K562 (cell line): ENCODE measurements at regions not wholly inside any gene's neighbourhood (a gene's known extent, or its start where the extent isn't known, plus 50 kb on each side); places are given as distances from the start of the nearest gene placed in this dataset.

Experiments
- ATAC-seq: fragments of 200-7000 bp; cut with Tn5 transposase; 3 replicates; pipeline ENCODE4 v1.9.1; 2020; ENCODE audit warnings: moderate library complexity
- BruUV-seq: library from RNA; stranded (reverse); fragments of 400-500 nt; replicated peaks from 2 replicates; lab custom pipeline; 2021; lab: Mats Ljungman, UMichigan
- CTCF ChIA-PET: fragments of 300-600 bp; formaldehyde crosslinking; extraction: SDS; loops from one replicate; lab custom pipeline; 2021; ENCODE audit warnings: low intra/inter-chr PET ratio; lab: Yijun Ruan, JAX
- POLR2A ChIA-PET: fragments of 300-600, 350-650 bp; sonication (Branson Sonifier 250); formaldehyde crosslinking; extraction: SDS; loops from one replicate; lab custom pipeline; 2021; ENCODE audit warnings: antibody characterized with exemption, inconsistent platforms; lab: Yijun Ruan, JAX
- DNase-seq, 4 experiments: peaks; one replicate each; pipeline versions ENCODE4 v3.0.0 to v3.0.0-alpha.2; 2011 to 2018; ENCODE audit warnings: low spot score in 3 of 4, mixed read lengths in 3 of 4; ENCODE audit errors: extremely low read depth in 1 of 4
- FAIRE-seq: peaks from 2 replicates; lab custom pipeline; 2011; peaks lifted over from hg19 to GRCh38; lab: Jason Lieb, UNC
- H2AFZ ChIP-seq: 2 replicates; pipeline ENCODE4 v1.6.0; 2011; ENCODE audit warnings: low read depth, low read length, control low read depth, inconsistent platforms
- H3K27ac ChIP-seq: fragments of 200-600 bp; 3 replicates; pipeline ENCODE4 v1.8.0; 2011; ENCODE audit warnings: low read depth, mild to moderate bottlenecking, control low read depth, inconsistent platforms, low read length, moderate library complexity, mixed read lengths; ENCODE audit errors: extremely low read depth
- H3K27me3 ChIP-seq, 2 experiments: fragments of 300-600 bp in 1 of 2; 2 replicates in 1 of 2; 3 replicates in 1 of 2; pipeline versions ENCODE4 v1.6.0 to v1.8.0; 2011; ENCODE audit warnings: inconsistent platforms in 2 of 2, low read length in 2 of 2, mild to moderate bottlenecking in 1 of 2, mixed read lengths in 1 of 2, moderate library complexity in 1 of 2; ENCODE audit not compliant: control insufficient read depth in 2 of 2, insufficient read depth in 2 of 2
- H3K36me3 ChIP-seq: fragments of 300-600 bp; 3 replicates; pipeline ENCODE4 v1.8.0; 2011; ENCODE audit warnings: mild to moderate bottlenecking, low read length, inconsistent platforms; ENCODE audit not compliant: control insufficient read depth, insufficient read depth
- H3K4me1 ChIP-seq, 2 experiments: fragments of 200-600 bp in 1 of 2; replicated peaks in 1 of 2; 2 replicates in 1 of 2; 3 replicates in 1 of 2; pipeline versions ENCODE4 v1.5.1 to v1.8.0; 2011; ENCODE audit warnings: inconsistent platforms in 2 of 2, low read length in 2 of 2, mild to moderate bottlenecking in 1 of 2, mixed read lengths in 1 of 2, moderate library complexity in 1 of 2; ENCODE audit not compliant: control insufficient read depth in 2 of 2, insufficient read depth in 2 of 2
- H3K4me2 ChIP-seq: 2 replicates; pipeline ENCODE4 v1.6.1; 2011; ENCODE audit warnings: low read length, control low read depth, inconsistent platforms, mixed read lengths; ENCODE audit not compliant: insufficient read depth
- H3K4me3 ChIP-seq: fragments of 200-600 bp; sonication (generic), shearing (Covaris generic); 2 replicates; pipeline ENCODE4 v1.5.1; 2016; ENCODE audit warnings: control low read depth, inconsistent platforms
- H3K79me2 ChIP-seq: fragments of 200-600 bp; 3 replicates; pipeline ENCODE4 v1.8.0; 2011; ENCODE audit warnings: low read length, inconsistent platforms; ENCODE audit not compliant: control insufficient read depth, insufficient read depth
- H3K9ac ChIP-seq, 2 experiments: 2 replicates each; pipeline versions ENCODE4 v1.6.0 to v1.6.1; 2011; ENCODE audit warnings: low read depth in 2 of 2, low read length in 2 of 2, control low read depth in 1 of 2, inconsistent platforms in 1 of 2, mild to moderate bottlenecking in 1 of 2, mixed read lengths in 1 of 2; ENCODE audit not compliant: insufficient read depth in 1 of 2
- H3K9me1 ChIP-seq: one replicate; pipeline ENCODE4 v1.6.0; 2011; ENCODE audit warnings: inconsistent platforms, mild to moderate bottlenecking, low read length, moderate library complexity; ENCODE audit not compliant: control insufficient read depth, insufficient read depth
- H3K9me3 ChIP-seq: replicated peaks from 2 replicates; pipeline ENCODE4 v1.5.1; 2011; ENCODE audit warnings: low read depth, low read length, inconsistent platforms; ENCODE audit not compliant: control insufficient read depth, insufficient read depth
- H4K20me1 ChIP-seq: replicated peaks from 2 replicates; pipeline ENCODE4 v1.6.1; 2011; ENCODE audit warnings: low read length, inconsistent platforms, mixed read lengths; ENCODE audit not compliant: control insufficient read depth, insufficient read depth
- ATF4 ChIP-seq: fragments of 450-650 bp; formaldehyde crosslinking; IDR thresholded peaks from 2 replicates; pipeline ENCODE4 v1.4.0; 2022; ENCODE audit warnings: mild to moderate bottlenecking, moderate library complexity
- C11orf30 ChIP-seq: fragments of 450-650 bp; IDR thresholded peaks from 2 replicates; pipeline ENCODE4 v1.6.1; 2016; ENCODE audit warnings: low read depth, mild to moderate bottlenecking
- CEBPG ChIP-seq, 3 experiments: fragments of 200-800 bp in 1 of 3; sonication (Bioruptor generic) in 1 of 3; sonication (generic) in 1 of 3; formaldehyde crosslinking in 1 of 3; IDR thresholded peaks in 2 of 3; conservative IDR thresholded peaks in 1 of 3; 2 replicates each; pipeline versions ENCODE4 v1.6.1 to v1.8.0; 2016 to 2022; ENCODE audit warnings: missing compliant biosample characterization in 2 of 3, missing genetic modification characterization in 2 of 3, mild to moderate bottlenecking in 1 of 3, missing genetic modification reagents in 1 of 3
- EP400 ChIP-seq: fragments of 450-650 bp; IDR thresholded peaks from 2 replicates; pipeline ENCODE4 v1.6.1; 2017; ENCODE audit warnings: antibody characterized with exemption, mild to moderate bottlenecking, moderate library complexity
- MAFF ChIP-seq: IDR thresholded peaks from 2 replicates; pipeline ENCODE4 v1.6.1; 2012; ENCODE audit warnings: low read length, improper control_type of control experiment
- MAFG ChIP-seq: fragments of 450-650 bp; conservative IDR thresholded peaks from 2 replicates; pipeline ENCODE4 v1.6.1; 2016; ENCODE audit warnings: missing genetic modification characterization, missing compliant biosample characterization
- MAFK ChIP-seq: IDR thresholded peaks from 2 replicates; pipeline ENCODE4 v1.6.1; 2011; ENCODE audit warnings: low read length, improper control_type of control experiment
- PHF20 ChIP-seq: fragments of 450-650 bp; IDR thresholded peaks from 2 replicates; pipeline ENCODE4 v1.6.1; 2018; ENCODE audit not compliant: partially characterized antibody
- POLR3G ChIP-seq: IDR thresholded peaks from 2 replicates; pipeline ENCODE4 v1.6.1; 2011; ENCODE audit not compliant: insufficient read length, insufficient replicate concordance; ENCODE audit errors: extremely low read depth
- PRMT5 ChIP-seq: sonication (generic); formaldehyde crosslinking; IDR thresholded peaks from 2 replicates; pipeline ENCODE4 v1.5.0; 2020; ENCODE audit warnings: missing genetic modification reagents
- PYGO2 ChIP-seq: fragments of 450-650 bp; IDR thresholded peaks from 2 replicates; pipeline ENCODE4 v1.6.1; 2016; ENCODE audit warnings: mild to moderate bottlenecking, missing genetic modification characterization, moderate library complexity, missing compliant biosample characterization
- RBM25 ChIP-seq: fragments of 200-400 bp; formaldehyde crosslinking; IDR thresholded peaks from 2 replicates; pipeline ENCODE4 v1.6.1; 2018; ENCODE audit warnings: low read length, low read depth, moderate library complexity; ENCODE audit not compliant: severe bottlenecking
- ZFP36 ChIP-seq: fragments of 150-350 bp; IDR thresholded peaks from 2 replicates; pipeline ENCODE4 v1.6.1; 2018; ENCODE audit warnings: low read length, low read depth; ENCODE audit not compliant: partially characterized antibody
- ZNF316 ChIP-seq: fragments of 450-650 bp; IDR thresholded peaks from 2 replicates; pipeline ENCODE4 v1.6.1; 2016
- ZNF507 ChIP-seq: conservative IDR thresholded peaks from 2 replicates; pipeline ENCODE4 v1.6.1; 2017; ENCODE audit warnings: missing genetic modification characterization, missing compliant biosample characterization
- WGBS: fragments of 100-300 bp; shearing (Covaris generic); methylation state at CpG from one replicate; pipeline ENCODE4 v1.1.6; 2016; ENCODE audit warnings: low coverage, mixed read lengths; ENCODE audit not compliant: insufficient coverage; ENCODE audit errors: missing lambda C conversion rate; 5-methylcytosine and 5-hydroxymethylcytosine counted together
- in situ Hi-C: fragments of 300-500 bp; cut with MboI; formaldehyde crosslinking; loops from 4 replicates; pipeline ENCODE4 v1.15.0; 2018; ENCODE audit warnings: inconsistent platforms, mixed read lengths
- intact Hi-C: fragments of 100-400 bp; cut with micrococcal nuclease; formaldehyde crosslinking; loops from 2 replicates; pipeline ENCODE4 v1.14.2; 2022
- TF ChIP-seq, protein P1 (sequence below): fragments of 450-650 bp; IDR thresholded peaks from 2 replicates; pipeline ENCODE4 v1.6.1; 2017; ENCODE audit warnings: mild to moderate bottlenecking, moderate library complexity

DNA sequence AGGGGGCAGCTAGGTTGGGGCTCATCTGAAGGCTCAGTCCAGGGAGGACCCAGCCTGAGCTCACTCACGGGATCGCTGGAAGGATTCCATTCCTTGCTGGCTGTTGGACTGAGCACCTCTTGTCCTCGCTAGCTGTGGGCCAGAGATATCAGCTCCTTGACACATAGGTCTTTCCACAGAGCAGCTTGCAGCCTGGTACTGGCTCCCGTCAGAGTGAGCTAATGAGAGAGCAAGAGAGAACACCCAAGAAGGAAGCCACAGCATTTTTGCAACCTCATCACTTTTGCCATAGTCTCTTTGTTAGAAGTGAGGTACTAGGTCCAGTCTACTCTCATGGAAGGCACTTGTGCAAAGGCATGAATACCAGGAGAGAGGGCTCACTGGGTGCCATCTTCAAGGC is 179.9 kb downstream of the CDC5L start:
- CTCF ChIA-PET = no interaction called here
- no peak for FAIRE-seq
- BruUV-seq = no TSS peak
- no peak for ATAC-seq
- no peaks in the 10 kb centered on the region for H3K79me2 ChIP-seq
- no peaks in the 10 kb centered on the region for H3K4me1 ChIP-seq
- intact Hi-C loops = loop anchor here (10.0 kb wide), 1 partner anchor 93 kb away; no protein-coding TSS in a partner anchor
- H3K27me3 ChIP-seq = peaks cover 7 to 27% of the 10 kb centered on the region in 2 experiments
- no peak overlapping the region for H3K9ac ChIP-seq
- H3K4me3 ChIP-seq = no peak overlapping the region
- no peaks in the 10 kb centered on the region for H3K9me3 ChIP-seq
- whole genome bisulfite sequencing = 0% methylated on average over 4 of the region's 4 CpGs
- TF ChIP-seq MAFF = peak; percentile 93
- no peak for TF ChIP-seq ZNF507 (tag)
- no peak for TF ChIP-seq PRMT5
- no peak for TF ChIP-seq CEBPG (CRISPR knock-in tag; IDR thresholded peaks at IDR 0.05)
- TF ChIP-seq CEBPG (tag; conservative IDR thresholded peaks at IDR 0.05 in 1 of 2, IDR thresholded peaks at IDR 0.05 in 1 of 2) = no peak
- TF ChIP-seq PYGO2 (tag) = no peak
- TF ChIP-seq ZFP36 = no peak
- no peak for TF ChIP-seq ATF4 (CRISPR knock-in tag)
- peak; percentile 92 for TF ChIP-seq C11orf30
- TF ChIP-seq PHF20 = no peak
- TF ChIP-seq RBM25 = no peak
- TF ChIP-seq POLR3G = no peak
- TF ChIP-seq MAFK = peak; percentile 96
- TF ChIP-seq ZNF316 = peak; percentile 96
- TF ChIP-seq EP400 = no peak
- TF ChIP-seq, protein P1, sequence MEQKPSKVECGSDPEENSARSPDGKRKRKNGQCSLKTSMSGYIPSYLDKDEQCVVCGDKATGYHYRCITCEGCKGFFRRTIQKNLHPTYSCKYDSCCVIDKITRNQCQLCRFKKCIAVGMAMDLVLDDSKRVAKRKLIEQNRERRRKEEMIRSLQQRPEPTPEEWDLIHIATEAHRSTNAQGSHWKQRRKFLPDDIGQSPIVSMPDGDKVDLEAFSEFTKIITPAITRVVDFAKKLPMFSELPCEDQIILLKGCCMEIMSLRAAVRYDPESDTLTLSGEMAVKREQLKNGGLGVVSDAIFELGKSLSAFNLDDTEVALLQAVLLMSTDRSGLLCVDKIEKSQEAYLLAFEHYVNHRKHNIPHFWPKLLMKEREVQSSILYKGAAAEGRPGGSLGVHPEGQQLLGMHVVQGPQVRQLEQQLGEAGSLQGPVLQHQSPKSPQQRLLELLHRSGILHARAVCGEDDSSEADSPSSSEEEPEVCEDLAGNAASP = no peak
- TF ChIP-seq MAFG (tag) = peak; percentile 92
- no peak overlapping the region for H3K27ac ChIP-seq
- no peaks in the 10 kb centered on the region for H4K20me1 ChIP-seq
- H3K36me3 ChIP-seq = no peaks in the 10 kb centered on the region
- DNase-seq = no peak
- in situ Hi-C loops = no loop called here
- H2AFZ ChIP-seq = no peak overlapping the region
- no peak overlapping the region for H3K4me2 ChIP-seq
- H3K9me1 ChIP-seq = no peaks in the 10 kb centered on the region
- POLR2A ChIA-PET = interaction anchor here (0.5 to 0.6 kb wide), 2 partner anchors 8 to 1198 kb away, joined by 3 read pairs; no protein-coding TSS in a partner anchor
